HT-29 (cell line): ENCODE measurements at regions not wholly inside any gene's neighbourhood (a gene's known extent, or its start where the extent isn't known, plus 50 kb on each side); places are given as distances from the start of the nearest gene placed in this dataset.
"Not testable (repeated sequence)": the region's sequence is repeated elsewhere in the genome, so short reads cannot be mapped to it uniquely, and the experiment has no call there.

Experiments used
- DNase-seq: peaks from one replicate; pipeline ENCODE4 v3.0.0-alpha.2; 2015; ENCODE audit warnings: low spot score

DNA sequence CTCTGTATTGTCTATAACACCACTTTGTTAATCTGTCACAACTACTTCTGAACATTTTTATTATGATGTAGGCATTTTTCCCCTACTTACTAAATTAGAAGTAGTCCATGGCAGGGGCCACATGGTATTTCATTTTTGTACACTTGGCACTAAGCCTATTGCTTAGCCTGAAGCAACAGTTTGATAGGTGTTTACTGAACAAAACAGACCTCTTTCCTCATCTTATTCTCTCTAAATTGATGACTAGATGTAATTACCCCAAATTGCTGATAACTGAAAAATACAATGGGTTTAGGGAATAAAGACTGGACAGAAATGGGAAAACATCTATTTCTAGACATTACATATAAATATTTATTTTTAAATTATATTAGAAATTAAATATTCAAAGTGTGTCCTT is 633.8 kb downstream of the SLCO4C1 start:
- DNase-seq: no peak

DNA sequence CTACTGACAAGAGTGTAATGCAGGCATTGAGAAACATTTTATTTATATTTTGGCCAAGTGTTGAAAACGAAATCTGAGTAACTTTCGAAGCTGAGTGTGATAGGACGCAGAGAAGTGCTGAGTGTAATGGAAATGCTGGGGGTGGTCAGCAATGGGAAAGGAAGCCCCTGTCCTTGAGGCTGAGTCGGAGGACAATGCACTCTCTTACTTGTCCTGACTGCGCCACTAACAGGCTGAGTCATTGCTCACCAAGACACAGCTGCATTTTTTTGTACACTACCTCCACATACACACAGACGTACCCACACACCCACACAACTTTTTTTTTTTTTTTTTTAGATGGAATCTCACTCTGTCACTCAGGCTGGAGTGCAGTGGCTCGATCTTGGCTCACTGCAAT is 637.7 kb downstream of the SLCO4C1 start:
- DNase-seq: no peak

DNA sequence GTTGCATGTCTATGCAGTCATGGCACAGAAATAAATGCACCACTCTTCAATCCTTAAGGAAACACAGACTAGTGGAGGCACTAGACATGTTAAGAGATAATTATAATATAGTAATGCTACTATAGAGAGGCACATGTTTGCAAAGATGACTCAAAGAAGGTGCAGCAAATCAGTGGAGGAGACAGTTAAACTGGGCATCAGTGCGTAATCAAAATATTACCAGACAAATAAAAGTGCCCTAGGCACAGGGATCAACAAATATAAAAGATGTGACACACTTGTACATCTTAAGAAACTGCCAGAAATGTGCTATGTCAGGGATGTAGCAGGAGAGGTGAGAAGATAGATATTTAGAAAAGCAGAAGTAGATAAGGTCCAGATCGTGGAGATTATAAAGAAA is 642.1 kb downstream of the SLCO4C1 start:
- no peak for DNase-seq

DNA sequence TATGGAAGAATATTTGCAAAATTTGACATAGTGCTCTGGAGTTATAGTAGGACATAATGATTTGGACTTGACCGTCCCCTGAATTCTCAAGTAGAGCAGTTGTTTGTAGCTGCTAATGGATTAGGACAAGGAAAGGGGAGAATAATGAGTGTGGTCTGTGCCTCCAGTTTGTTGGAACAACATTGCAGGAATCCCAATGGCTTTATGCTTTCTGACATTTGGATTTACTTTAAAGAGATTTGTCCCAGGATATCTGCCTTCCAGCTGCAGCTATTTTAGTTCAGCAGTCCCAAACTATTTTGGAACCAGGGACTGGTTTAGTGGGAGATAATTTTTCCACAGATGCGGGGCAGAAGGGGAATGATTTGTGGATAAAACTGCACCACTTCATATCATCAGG is 648.2 kb downstream of the SLCO4C1 start:
- no peak for DNase-seq

DNA sequence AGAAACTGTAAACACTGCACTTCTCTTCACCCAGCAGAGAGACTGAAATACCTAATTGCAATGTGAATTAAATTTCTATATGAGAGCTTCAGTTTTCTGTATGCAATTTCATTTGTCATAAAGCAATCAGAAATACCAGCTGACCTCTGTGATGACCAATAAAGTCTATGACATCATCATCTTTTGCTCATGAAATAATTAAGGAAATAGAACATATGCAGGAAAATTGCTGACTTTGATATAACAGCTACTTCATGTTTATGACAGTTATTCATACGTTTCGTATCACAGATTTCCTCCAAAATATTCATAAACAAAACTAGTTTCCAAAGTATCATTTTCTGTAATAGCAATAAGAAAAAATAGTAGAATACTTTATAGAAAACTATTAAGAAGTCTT is 652.3 kb downstream of the SLCO4C1 start:
- DNase-seq: no peak

DNA sequence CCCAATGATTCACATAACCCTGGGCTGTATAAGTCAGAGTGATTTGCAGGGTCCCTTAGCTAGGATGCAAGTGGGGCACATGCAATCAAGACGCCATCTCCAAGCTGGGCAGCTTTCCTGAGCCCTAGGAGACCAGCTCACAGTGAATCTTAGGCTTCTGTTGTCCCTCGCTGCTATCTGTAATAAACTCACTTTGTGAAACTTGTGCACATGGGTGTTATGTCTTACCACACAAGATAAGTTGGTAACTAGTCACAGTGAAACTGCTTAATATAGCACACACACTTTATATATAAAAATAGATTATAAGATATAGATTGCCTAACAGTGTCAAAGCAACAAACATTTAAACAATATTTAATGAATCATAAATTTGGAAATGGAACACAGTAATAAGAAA is 658.5 kb downstream of the SLCO4C1 start:
- DNase-seq: no peak

DNA sequence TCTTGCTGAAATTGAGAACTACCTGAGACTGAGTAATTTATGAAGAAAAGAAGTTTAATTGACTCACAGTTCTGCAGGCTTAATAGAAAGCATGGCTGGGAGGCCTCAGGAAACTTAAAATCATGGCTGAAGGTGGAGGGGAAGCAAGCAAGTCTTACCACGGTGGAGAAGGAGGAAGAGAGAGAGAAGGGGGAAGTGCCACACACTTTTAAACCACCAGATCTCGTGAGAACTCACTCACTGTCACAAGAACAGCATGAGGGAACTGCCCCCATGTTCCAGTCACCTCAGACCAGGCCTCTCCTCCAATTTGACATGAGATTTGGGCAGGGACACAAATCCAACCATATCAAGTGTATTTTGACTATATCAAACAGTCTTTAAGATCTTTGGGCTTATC is 668.3 kb downstream of the SLCO4C1 start:
- not testable (repeated sequence) for DNase-seq

DNA sequence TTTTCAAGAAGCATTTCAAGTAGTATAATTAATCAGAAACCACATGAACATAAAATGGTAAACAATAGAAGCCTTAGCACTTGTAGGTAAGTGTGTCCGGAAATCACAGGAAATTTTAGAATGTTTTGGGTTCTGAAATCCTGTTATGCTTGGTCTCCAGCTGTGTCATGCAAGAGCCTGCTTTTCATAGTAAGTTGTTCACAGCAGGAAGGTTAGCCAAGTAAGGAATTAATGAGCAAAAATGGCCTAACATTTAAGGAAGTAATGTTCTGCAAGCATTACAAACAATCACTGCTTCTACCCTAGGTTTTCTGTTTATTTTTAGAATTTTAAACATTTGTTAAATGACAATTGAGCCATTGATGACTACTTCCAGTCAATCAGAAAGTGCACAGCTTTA is 669.5 kb downstream of the SLCO4C1 start:
- DNase-seq: no peak

DNA sequence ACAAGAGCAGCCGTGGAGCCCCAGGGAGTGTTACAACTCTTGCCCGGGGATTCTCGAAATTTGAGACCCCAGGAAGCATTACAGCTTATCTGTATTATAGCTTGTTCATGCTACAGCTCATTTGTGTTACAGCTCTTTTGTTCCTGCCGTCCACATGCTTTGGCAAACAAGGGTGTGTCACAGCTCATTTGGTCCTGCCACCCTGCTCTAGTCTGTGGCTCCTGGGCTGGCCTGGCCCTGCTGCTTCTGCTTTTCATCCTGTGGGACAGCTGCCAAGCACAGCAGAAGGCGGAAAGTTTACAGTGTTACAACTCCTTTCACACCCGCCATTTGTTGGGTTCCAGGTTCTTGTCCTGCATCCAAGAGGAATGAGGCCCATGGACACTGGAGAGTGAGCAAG is 685.0 kb downstream of the SLCO4C1 start:
- DNase-seq: no peak

DNA sequence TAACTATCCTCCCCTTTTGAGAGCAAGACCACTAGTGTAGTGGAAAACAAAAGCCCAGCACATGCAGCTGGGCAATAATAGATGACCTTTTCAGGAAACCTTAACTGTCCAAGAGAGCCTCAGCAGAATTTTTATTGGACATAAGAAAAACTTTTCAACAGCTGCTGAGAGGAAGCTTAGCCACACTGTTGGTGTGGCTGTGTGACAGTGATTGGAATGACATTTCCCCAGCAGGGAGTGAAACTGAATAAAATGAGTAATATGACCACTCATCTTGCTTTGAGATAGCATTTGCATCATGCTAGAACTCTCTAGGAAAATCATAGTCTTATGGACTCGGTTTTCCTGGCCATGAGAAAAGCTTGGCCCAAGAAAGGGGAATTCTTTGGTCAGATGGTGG is 687.8 kb downstream of the SLCO4C1 start:
- no peak for DNase-seq

DNA sequence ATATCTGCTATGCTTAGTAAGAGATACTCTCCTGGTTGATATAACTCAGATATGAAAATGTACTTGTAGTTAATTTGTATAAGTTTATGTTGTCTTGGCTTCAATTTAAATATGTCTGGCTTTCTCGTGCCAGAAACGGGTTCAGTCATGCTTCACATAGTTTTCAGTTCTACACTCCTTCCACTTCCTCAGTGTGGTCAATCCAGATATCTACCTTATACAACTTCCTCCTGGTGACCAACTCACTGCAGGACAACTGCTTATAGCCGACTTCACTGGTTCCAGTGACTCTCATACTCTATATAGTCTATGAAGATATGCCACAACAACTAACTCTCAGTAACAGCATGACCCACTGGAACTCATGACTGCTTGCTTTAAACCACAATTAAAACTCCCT is 690.4 kb downstream of the SLCO4C1 start:
- no peak for DNase-seq

DNA sequence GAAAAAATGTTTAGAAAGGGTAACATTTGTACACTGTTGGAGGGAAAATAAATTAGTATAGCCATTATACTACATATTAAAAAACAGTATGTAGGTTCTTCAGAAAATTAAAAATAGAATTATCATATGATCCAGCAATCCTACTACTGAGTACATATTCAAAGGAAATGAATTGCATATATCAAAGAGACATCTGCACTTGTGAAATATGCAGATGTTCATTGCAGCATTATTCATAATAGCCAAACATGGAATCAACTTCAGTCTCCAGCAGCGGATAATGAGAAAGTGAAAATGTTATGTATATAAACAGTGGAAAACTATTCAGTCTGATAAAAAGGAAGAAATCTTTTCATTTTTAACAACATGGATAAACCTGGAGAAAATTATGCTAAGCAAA is 695.5 kb downstream of the SLCO4C1 start:
- no peak for DNase-seq

DNA sequence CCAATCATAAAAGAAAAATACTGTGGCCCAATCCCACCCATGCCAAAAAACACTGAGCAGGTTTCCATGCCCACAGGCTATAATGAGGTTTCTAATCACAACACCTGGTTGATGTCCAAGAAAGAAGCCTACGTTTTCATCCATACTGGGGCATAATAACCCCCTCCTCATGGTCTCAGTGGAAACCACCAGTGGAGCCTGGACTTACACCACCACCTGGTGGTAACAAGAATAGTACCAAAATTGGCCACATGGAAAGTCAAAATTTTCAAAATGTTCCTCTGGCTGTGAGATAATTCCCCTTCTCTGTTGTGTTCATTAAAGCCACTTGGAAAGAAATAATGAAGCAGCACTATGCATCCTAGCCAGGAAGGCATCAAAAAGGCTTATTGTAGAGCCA is 687.3 kb upstream of the ST8SIA4 start:
- DNase-seq: peak; percentile 16

DNA sequence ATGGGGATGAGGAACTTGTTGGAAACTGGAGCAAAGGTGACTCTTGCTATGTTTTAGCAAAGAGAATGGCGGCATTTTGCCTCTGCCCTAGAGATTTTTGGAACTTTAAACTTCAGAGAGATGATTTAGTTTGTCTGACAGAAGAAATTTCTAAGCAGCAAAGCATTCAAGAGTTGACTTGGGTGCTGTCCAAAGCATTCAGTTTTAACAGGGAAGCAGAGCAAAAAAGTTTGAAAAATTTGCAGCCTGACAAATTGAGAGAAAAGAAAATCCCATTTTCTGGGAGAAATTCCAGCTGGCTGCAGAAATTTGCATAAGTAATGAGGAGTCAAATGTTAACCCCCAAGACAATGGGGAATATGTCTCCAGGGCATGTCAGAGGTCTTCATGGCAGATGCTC is 682.3 kb upstream of the ST8SIA4 start:
- DNase-seq: no peak

DNA sequence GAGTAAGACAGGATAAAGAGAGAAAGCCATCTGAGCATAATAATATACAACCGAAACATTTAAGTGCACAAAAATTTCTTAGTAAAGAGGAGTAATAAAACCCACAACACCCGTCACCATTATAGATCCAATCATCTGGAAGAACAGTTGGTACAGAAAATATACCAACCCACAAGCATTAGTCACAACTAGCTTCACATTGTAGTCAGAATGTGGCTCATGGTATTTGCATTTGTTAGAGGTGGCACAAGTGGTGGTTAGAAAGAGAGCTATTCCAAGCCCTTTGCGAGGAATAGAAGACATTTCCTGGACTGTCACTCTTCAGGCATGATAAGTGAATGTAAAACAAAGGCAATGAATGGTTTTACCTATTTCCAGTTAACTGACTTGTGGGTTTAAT is 677.5 kb upstream of the ST8SIA4 start:
- no peak for DNase-seq

DNA sequence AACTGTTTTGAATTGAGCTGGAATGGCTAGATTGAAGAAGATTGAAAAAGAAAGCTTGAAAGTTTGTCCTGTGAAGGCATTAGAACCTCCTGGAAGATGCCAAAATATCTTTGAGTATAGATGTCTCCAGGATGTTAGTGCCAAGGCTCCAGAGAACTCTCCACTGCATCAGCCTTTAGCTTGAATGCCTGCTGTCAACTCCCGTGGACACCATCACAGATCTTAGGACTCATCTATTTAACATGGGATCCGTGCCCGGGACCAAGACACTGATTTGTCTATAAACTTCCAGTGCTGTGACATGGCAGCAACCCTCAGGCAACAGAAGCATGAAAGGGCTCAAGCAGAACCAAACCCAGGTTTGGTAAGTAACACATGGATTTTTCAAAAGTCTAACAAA is 670.9 kb upstream of the ST8SIA4 start:
- no peak for DNase-seq

DNA sequence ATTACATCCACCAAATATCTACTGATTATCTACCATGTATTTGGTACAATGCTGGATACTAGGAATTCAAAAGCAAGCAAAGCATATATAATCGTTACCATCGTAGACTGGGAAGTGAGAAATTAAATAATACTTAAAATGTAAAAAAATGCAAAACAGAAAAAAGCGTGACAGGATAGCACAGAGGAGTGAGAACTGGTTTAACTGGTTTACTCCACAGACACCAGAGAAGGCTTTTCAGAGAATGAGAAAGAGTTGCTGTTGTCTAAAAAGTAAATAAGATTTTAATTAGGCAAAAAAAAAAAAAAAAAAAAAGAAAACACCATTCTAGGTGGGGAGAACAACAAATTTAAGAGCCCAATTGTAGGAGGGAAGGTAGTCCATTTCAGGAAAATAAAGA is 657.9 kb upstream of the ST8SIA4 start:
- peak; percentile 5 for DNase-seq

DNA sequence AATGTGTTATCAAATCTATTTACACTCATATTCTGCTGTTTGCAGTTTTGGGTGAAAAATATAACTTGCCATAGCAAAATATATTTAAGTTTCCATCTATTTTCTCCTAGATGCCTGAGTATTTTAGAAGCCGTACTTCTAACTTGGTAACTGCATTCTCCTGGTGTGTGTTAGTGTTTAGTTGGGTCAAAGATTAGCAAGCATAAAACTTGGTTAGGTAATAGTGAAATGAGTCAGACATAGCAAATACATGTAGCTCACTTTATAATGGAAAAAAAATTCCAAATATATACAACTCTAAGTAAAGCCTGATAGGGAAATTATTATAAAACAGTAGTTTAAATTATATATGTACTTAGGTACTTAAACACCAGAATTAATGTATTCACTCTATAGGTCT is 640.7 kb upstream of the ST8SIA4 start:
- DNase-seq: no peak

DNA sequence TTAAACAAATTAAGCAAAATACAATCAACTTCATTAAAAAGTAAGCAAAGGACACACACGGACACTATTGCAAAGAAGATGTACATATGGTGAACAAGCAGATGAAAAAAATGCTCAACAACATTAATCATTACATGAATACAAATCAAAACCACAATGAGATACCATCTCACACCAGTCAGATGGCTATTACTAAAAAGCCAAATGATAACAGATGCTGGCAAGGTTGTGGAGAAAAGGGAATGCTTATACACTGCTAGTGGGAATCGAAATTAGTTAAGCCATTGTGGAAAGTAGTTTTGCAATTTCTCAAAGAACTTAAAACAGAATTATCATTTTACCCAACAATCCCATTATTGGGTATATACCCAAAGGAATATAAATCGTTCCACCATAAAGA is 636.2 kb upstream of the ST8SIA4 start:
- DNase-seq: no peak

DNA sequence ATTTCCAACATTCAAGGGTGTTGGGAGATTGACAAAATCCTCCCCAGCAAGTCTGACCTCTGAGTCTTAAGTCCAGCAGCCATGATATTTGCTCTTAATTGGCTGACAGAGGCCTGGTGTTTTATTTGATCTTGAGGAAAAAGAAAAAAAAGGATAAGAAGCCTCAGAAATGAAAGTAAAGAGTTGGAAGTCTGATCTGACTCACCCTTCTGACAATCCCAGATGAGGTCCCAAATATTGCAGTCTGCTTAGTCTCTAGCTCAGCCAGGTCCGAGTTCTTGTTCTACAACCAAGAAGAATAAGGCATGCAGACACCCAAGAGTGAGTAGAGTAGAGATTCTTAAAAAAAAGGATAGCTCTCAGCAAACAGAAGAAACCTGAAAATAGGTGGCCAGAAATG is 632.5 kb upstream of the ST8SIA4 start:
- DNase-seq: no peak

DNA sequence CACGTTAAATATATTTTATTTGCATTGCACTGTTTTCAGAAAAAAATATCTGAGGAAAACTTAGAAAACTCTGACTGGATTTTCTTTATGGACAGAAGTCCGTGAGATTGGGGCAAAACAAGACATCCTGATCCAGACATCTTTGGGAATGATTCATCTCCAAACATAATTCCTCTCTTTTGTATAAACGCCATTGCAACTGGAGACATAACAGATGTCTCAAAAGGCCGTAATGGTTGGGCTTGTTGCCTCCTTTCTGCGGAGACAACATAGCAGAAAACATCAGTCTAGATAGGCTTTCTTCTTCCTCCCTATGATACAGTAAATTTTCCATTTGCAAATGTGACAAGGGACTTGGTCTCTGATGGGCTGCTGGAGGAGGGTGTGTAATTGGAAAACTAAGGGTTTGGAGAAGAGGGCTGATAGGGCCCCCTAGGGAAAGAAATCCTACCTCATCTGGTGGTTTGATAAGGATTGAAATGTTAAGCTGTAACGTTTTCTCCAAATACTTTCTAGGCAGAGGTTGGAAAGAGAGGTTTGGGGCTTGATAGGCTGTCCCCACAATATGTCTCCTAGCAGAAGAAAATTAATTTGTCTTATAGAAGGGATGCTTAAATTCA is 631.5 kb upstream of the ST8SIA4 start:
- DNase-seq: no peak

DNA sequence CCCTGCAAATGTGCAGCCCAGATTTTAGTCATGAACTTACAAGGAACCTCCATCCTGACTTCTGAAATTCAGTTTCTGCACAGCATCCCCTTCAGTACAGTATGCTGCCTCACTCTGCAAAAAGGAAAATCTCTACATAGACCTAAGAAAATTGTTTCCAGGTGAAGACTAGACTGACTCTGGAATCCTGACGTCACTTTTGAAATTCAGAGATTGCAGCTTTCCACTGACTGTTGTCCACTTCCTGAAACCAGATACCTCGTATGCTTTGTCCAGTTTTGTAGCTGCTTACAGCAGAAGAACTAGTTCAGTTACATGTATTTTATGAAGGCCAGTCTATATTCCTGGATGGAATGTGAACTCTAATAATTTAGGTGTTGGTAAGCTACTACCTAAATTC is 629.3 kb upstream of the ST8SIA4 start:
- DNase-seq: no peak

DNA sequence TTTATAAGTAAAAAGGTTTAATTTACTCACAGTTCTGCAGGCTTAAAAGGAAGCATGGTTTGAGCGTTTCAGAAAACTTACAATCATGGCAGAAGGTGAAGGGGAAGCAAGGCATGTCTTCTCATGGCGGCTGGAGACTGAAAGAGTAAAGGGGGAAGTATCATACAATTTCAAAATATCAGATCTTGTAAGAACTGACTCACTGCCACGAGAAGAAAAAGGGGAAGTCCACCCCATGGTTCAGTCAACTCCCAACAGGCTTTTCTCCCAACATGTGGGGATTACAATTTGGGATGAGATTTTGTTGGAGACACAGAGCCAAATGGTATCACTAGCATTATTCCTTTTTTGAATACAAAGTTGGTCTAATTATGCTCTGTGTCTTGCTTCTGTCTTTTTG is 627.9 kb upstream of the ST8SIA4 start:
- DNase-seq: no peak

DNA sequence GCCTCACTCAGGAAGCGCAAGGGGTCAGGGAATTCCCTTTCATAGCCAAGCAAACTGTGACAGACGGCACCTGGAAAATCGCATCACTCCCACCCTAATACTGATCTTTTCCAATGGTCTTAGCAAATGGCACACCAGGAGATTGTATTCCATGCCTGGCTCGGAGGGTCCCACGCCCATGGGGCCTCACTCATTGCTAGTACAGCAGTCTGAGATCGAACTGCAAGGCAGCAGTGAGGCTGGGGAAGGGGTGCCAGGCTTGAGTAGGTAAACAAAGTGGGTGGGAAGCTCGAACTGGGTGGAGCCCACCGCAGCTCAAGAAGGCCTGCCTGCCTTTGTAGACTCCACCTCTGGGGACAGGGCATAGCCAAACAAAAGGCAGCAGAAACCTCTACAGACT is 626.0 kb upstream of the ST8SIA4 start:
- not testable (repeated sequence) for DNase-seq

DNA sequence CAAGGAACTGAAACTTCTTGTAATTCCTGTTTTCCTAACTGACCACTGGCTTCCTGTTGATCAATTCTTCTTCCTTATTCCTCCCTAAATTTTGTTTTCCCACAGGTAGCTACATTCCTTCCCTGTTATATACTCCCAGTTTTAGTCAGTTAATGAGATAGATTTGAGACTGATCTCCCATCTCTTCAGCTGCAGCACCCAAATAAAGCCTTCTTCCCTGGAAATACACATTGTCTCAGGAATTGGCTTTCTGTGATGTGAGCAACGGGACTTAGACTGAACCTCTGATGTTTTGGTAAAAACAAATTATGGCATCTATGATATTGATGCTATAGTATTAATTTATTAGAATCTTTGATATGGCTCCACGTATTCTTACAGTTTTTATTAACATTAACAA is 617.3 kb upstream of the ST8SIA4 start:
- no peak for DNase-seq
